HepG2 (cell line): ENCODE measurements at regions not wholly inside any gene's neighbourhood (a gene's known extent, or its start where the extent isn't known, plus 50 kb on each side); places are given as distances from the start of the nearest gene placed in this dataset.

Source experiments
- ATAC-seq: fragments of 200-7000 bp; cut with Tn5 transposase; 3 replicates; pipeline ENCODE4 v1.9.1; 2020; ENCODE audit warnings: mild to moderate bottlenecking, moderate library complexity
- BruUV-seq: library from RNA; stranded (reverse); fragments of 400-500 nt; replicated peaks from 2 replicates; lab custom pipeline; 2021; lab: Mats Ljungman, UMichigan
- CTCF ChIA-PET: fragments of 300-600 bp; formaldehyde crosslinking; extraction: SDS; loops from one replicate; lab custom pipeline; 2021; ENCODE audit warnings: low total read pairs, inconsistent platforms, low intra/inter-chr PET ratio; lab: Yijun Ruan, JAX
- POLR2A ChIA-PET: fragments of 350-600 bp; sonication (Branson Sonifier 250); formaldehyde crosslinking; loops from one replicate; lab custom pipeline; 2020; ENCODE audit warnings: antibody characterized with exemption, inconsistent platforms; lab: Yijun Ruan, JAX
- DNase-seq: peaks from one replicate; pipeline ENCODE4 v3.0.0-alpha.2; 2015; ENCODE audit warnings: low spot score
- FAIRE-seq: peaks from 3 replicates; lab custom pipeline; 2011; peaks lifted over from hg19 to GRCh38; lab: Jason Lieb, UNC
- H2AFZ ChIP-seq: one replicate; pipeline ENCODE4 v1.6.1; 2011; ENCODE audit warnings: low read length, inconsistent platforms
- H3K27ac ChIP-seq: fragments of 300-600 bp; 3 replicates; pipeline ENCODE4 v1.8.0; 2011; ENCODE audit warnings: mixed run types, mild to moderate bottlenecking, mixed read lengths, low read length, inconsistent platforms; ENCODE audit not compliant: insufficient read depth; ENCODE audit errors: extremely low read length
- H3K27me3 ChIP-seq, 2 experiments: fragments of 200-600 bp in 1 of 2; 2 replicates in 1 of 2; 3 replicates in 1 of 2; pipeline versions ENCODE4 v1.6.0 to v1.8.0; 2011; ENCODE audit warnings: low read length in 2 of 2, mild to moderate bottlenecking in 2 of 2, moderate library complexity in 2 of 2, inconsistent platforms in 1 of 2; ENCODE audit not compliant: insufficient read depth in 2 of 2, control insufficient read depth in 1 of 2
- H3K36me3 ChIP-seq, 2 experiments: fragments of 200-600 bp in 1 of 2; replicated peaks in 1 of 2; 2 replicates in 1 of 2; 3 replicates in 1 of 2; pipeline versions ENCODE4 v1.5.1 to v1.8.0; 2011; ENCODE audit warnings: low read length in 2 of 2, inconsistent platforms in 1 of 2; ENCODE audit not compliant: insufficient read depth in 2 of 2, control insufficient read depth in 1 of 2
- H3K4me1 ChIP-seq: 2 replicates; pipeline ENCODE4 v1.5.1; 2012; ENCODE audit warnings: low read length, inconsistent platforms; ENCODE audit not compliant: insufficient read depth
- H3K4me2 ChIP-seq: 2 replicates; pipeline ENCODE4 v1.6.0; 2011; ENCODE audit warnings: low read depth, low read length, inconsistent platforms
- H3K4me3 ChIP-seq, 3 experiments: fragments of 200-600 bp in 1 of 3; sonication (generic), shearing (Covaris generic) in 1 of 3; replicated peaks in 1 of 3; 2 replicates each; pipeline ENCODE4 v1.5.1; 2011 to 2016; ENCODE audit warnings: low read length in 3 of 3, inconsistent platforms in 2 of 3, low read depth in 2 of 3, mild to moderate bottlenecking in 2 of 3, control low read depth in 1 of 3, mixed read lengths in 1 of 3; ENCODE audit not compliant: insufficient read depth in 1 of 3
- H3K79me2 ChIP-seq: one replicate; pipeline ENCODE4 v1.6.1; 2011; ENCODE audit warnings: low read length, inconsistent platforms; ENCODE audit not compliant: insufficient read depth
- H3K9ac ChIP-seq: 2 replicates; pipeline ENCODE4 v1.6.0; 2011; ENCODE audit warnings: mild to moderate bottlenecking, low read depth, low read length, inconsistent platforms; ENCODE audit not compliant: insufficient read depth
- H3K9me3 ChIP-seq: 2 replicates; pipeline ENCODE4 v1.5.1; 2012; ENCODE audit warnings: mild to moderate bottlenecking, low read length
- H4K20me1 ChIP-seq: 2 replicates; pipeline ENCODE4 v1.6.0; 2011; ENCODE audit warnings: inconsistent platforms, mild to moderate bottlenecking, low read length, moderate library complexity; ENCODE audit not compliant: insufficient read depth
- FIP1L1 ChIP-seq: fragments of 200-400 bp; formaldehyde crosslinking; IDR thresholded peaks from 2 replicates; pipeline ENCODE4 v1.6.1; 2018; ENCODE audit warnings: low read depth, mild to moderate bottlenecking, low read length, moderate library complexity, borderline replicate concordance; ENCODE audit not compliant: insufficient read depth
- JUNB ChIP-seq: sonication (generic); formaldehyde crosslinking; IDR thresholded peaks from 2 replicates; pipeline ENCODE4 v1.8.0; 2022; ENCODE audit warnings: missing genetic modification reagents, mild to moderate bottlenecking, borderline replicate concordance
- MATR3 ChIP-seq: sonication (generic); formaldehyde crosslinking; IDR thresholded peaks from 2 replicates; pipeline ENCODE4 v1.4.0; 2020; ENCODE audit warnings: missing genetic modification reagents
- MED13 ChIP-seq: sonication (generic); formaldehyde crosslinking; IDR thresholded peaks from 2 replicates; pipeline ENCODE4 v1.5.0; 2020; ENCODE audit warnings: missing genetic modification reagents
- REXO4 ChIP-seq: sonication (generic); formaldehyde crosslinking; IDR thresholded peaks from 2 replicates; pipeline ENCODE4 v1.8.0; 2022; ENCODE audit warnings: missing genetic modification reagents, mild to moderate bottlenecking, borderline replicate concordance
- SCMH1 ChIP-seq: sonication (generic); formaldehyde crosslinking; IDR thresholded peaks from 2 replicates; pipeline ENCODE4 v1.9.0; 2021; ENCODE audit warnings: missing genetic modification reagents, mild to moderate bottlenecking, borderline replicate concordance
- TAF15 ChIP-seq: fragments of 200-400 bp; formaldehyde crosslinking; IDR thresholded peaks from one replicate; pipeline ENCODE4 v1.6.1; 2018; ENCODE audit warnings: mild to moderate bottlenecking, low read depth, low read length; ENCODE audit not compliant: poor library complexity, severe bottlenecking
- TRIM24 ChIP-seq: sonication (generic); formaldehyde crosslinking; IDR thresholded peaks from 2 replicates; pipeline ENCODE4 v1.8.0; 2022; ENCODE audit warnings: mild to moderate bottlenecking, missing genetic modification reagents
- ZNF180 ChIP-seq: sonication (generic); formaldehyde crosslinking; IDR thresholded peaks from 2 replicates; pipeline ENCODE4 v1.4.0; 2020; ENCODE audit warnings: low read depth, missing genetic modification reagents, borderline replicate concordance
- ZNF263 ChIP-seq: sonication (generic); formaldehyde crosslinking; IDR thresholded peaks from 2 replicates; pipeline ENCODE4 v1.4.0; 2020; ENCODE audit warnings: missing genetic modification reagents
- ZNF556 ChIP-seq: sonication (generic); formaldehyde crosslinking; IDR thresholded peaks from 2 replicates; pipeline ENCODE4 v1.4.0; 2020; ENCODE audit warnings: mild to moderate bottlenecking, missing genetic modification reagents, borderline replicate concordance
- ZNF569 ChIP-seq: sonication (generic); formaldehyde crosslinking; IDR thresholded peaks from 2 replicates; pipeline ENCODE4 v1.5.0; 2020; ENCODE audit warnings: mild to moderate bottlenecking, missing genetic modification reagents, moderate library complexity, borderline replicate concordance
- WGBS: methylation state at CpG from one replicate; pipeline ENCODE4 v1.1.6; 2017; ENCODE audit warnings: low lambda C conversion rate; 5-methylcytosine and 5-hydroxymethylcytosine counted together
- in situ Hi-C: cut with HindIII; loops from 2 replicates; pipeline ENCODE4 v1.10.0; 2017; ENCODE audit warnings: low pct_unique_long_range_greater_than_20kb; ENCODE audit not compliant: extremely low pct_ligation_motif_present
- intact Hi-C: fragments of 100-400 bp; cut with micrococcal nuclease; formaldehyde crosslinking; loops from one replicate; pipeline ENCODE4 v1.10.0; 2022; ENCODE audit not compliant: unreplicated experiment
- TF ChIP-seq, protein P1 (sequence below): sonication (generic); formaldehyde crosslinking; IDR thresholded peaks from 2 replicates; pipeline ENCODE4 v1.5.1; 2020; ENCODE audit warnings: missing genetic modification reagents, mild to moderate bottlenecking, borderline replicate concordance
- TF ChIP-seq, protein P2 (sequence below): sonication (generic); formaldehyde crosslinking; IDR thresholded peaks from 2 replicates; pipeline ENCODE4 v1.4.0; 2020; ENCODE audit warnings: missing genetic modification reagents

DNA sequence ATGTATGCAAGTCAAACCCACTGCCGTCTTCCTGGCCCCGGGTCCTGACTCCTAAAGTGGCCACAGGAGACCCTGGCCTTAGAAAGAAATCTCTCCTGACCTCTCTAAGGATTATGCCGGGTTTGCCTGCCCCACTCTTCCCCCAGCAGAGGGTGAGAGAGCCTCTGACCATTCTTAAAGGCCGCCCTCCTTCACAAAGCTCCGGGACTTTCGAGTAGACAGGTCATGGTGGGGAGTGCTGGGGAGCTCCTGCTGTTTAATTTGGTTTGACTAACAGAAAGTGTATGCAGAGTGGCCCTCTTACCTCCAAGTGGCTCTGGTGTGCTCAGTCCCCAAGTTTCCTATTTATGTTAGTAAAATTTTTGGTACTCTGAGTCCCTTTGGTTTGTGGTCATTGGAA lies 111.8 kb downstream of the LRRC70 start (continued):
- TF ChIP-seq ZNF569 (CRISPR knock-in tag) (no peak), SCMH1 (no peak), TAF15 (no peak), ZNF263 (no peak), JUNB (no peak), ZNF556 (no peak), MED13 (no peak), TRIM24 (CRISPR knock-in tag) (no peak), REXO4 (no peak)

- H3K27me3 ChIP-seq = no peaks in the 10 kb centered on the region
- H3K79me2 ChIP-seq = no peaks in the 10 kb centered on the region
- TF ChIP-seq, protein P1, sequence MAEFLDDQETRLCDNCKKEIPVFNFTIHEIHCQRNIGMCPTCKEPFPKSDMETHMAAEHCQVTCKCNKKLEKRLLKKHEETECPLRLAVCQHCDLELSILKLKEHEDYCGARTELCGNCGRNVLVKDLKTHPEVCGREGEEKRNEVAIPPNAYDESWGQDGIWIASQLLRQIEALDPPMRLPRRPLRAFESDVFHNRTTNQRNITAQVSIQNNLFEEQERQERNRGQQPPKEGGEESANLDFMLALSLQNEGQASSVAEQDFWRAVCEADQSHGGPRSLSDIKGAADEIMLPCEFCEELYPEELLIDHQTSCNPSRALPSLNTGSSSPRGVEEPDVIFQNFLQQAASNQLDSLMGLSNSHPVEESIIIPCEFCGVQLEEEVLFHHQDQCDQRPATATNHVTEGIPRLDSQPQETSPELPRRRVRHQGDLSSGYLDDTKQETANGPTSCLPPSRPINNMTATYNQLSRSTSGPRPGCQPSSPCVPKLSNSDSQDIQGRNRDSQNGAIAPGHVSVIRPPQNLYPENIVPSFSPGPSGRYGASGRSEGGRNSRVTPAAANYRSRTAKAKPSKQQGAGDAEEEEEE (CRISPR knock-in tag) = no peak
- TF ChIP-seq, protein P2, sequence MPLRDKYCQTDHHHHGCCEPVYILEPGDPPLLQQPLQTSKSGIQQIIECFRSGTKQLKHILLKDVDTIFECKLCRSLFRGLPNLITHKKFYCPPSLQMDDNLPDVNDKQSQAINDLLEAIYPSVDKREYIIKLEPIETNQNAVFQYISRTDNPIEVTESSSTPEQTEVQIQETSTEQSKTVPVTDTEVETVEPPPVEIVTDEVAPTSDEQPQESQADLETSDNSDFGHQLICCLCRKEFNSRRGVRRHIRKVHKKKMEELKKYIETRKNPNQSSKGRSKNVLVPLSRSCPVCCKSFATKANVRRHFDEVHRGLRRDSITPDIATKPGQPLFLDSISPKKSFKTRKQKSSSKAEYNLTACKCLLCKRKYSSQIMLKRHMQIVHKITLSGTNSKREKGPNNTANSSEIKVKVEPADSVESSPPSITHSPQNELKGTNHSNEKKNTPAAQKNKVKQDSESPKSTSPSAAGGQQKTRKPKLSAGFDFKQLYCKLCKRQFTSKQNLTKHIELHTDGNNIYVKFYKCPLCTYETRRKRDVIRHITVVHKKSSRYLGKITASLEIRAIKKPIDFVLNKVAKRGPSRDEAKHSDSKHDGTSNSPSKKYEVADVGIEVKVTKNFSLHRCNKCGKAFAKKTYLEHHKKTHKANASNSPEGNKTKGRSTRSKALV = no peak
- no peak for TF ChIP-seq MATR3
- TF ChIP-seq FIP1L1 = no peak
- TF ChIP-seq ZNF180 (CRISPR knock-in tag) = no peak
- no peak for DNase-seq
- in situ Hi-C loops = no loop called here
- POLR2A ChIA-PET = no interaction called here
- no peak overlapping the region for H3K9ac ChIP-seq
- H4K20me1 ChIP-seq = no peaks in the 10 kb centered on the region
- no peak overlapping the region for H3K4me3 ChIP-seq
- H3K4me2 ChIP-seq = peak overlapping the region; percentile 25
- ATAC-seq = no peak
- WGBS = 57% methylated on average over 9 of the region's 9 CpGs
- peaks cover 8% of the 10 kb centered on the region; the same call in 1 of the 2 replicates for H3K4me1 ChIP-seq
- no peaks in the 10 kb centered on the region for H3K9me3 ChIP-seq
- CTCF ChIA-PET = no interaction called here
- intact Hi-C loops = no loop called here
- H2AFZ ChIP-seq = no peak overlapping the region
- no peaks in the 10 kb centered on the region for H3K36me3 ChIP-seq
- FAIRE-seq = no peak
- no peak overlapping the region for H3K27ac ChIP-seq
- no TSS peak for BruUV-seq
These were observed 111.2 kb downstream of the LRRC70 start for GRCh38 chr5:62689599-62690368.
